ENCODE measurements at regions not wholly inside any gene's neighbourhood (a gene's known extent, or its start where the extent isn't known, plus 50 kb on each side); places are given as distances from the start of the nearest gene placed in this dataset.

- Histone ChIP-seq H3K27ac (no peak overlapping the region), H3K36me3 (ENCODE audit: insufficient read depth) (no peaks in the 10 kb centered on the region), H3K4me3 (IDR thresholded peaks at IDR 0.05; ENCODE audit: insufficient read depth, low read depth, low read length) (no peak overlapping the region), H3K79me2 (ENCODE audit: insufficient read depth, low read depth) (no peaks in the 10 kb centered on the region), H4K20me1 (ENCODE audit: insufficient read depth) (no peaks in the 10 kb centered on the region), H2AFZ (ENCODE audit: low read depth) (no peak overlapping the region), H3K4me2 (no peak overlapping the region), H3K4me1 (ENCODE audit: low read depth, poor library complexity, severe bottlenecking) (no peaks in the 10 kb centered on the region), H3K27me3 (ENCODE audit: insufficient read depth, low read depth) (no peaks in the 10 kb centered on the region), H3K9ac (no peak overlapping the region)
- TF ChIP-seq, protein P1, sequence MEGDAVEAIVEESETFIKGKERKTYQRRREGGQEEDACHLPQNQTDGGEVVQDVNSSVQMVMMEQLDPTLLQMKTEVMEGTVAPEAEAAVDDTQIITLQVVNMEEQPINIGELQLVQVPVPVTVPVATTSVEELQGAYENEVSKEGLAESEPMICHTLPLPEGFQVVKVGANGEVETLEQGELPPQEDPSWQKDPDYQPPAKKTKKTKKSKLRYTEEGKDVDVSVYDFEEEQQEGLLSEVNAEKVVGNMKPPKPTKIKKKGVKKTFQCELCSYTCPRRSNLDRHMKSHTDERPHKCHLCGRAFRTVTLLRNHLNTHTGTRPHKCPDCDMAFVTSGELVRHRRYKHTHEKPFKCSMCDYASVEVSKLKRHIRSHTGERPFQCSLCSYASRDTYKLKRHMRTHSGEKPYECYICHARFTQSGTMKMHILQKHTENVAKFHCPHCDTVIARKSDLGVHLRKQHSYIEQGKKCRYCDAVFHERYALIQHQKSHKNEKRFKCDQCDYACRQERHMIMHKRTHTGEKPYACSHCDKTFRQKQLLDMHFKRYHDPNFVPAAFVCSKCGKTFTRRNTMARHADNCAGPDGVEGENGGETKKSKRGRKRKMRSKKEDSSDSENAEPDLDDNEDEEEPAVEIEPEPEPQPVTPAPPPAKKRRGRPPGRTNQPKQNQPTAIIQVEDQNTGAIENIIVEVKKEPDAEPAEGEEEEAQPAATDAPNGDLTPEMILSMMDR (conservative IDR thresholded peaks at IDR 0.05; ENCODE audit: low read depth, low read length), result no peak
Observed at GRCh38 chr9:107943901-107944300, 454.3 kb upstream of the KLF4 start.

DNA sequence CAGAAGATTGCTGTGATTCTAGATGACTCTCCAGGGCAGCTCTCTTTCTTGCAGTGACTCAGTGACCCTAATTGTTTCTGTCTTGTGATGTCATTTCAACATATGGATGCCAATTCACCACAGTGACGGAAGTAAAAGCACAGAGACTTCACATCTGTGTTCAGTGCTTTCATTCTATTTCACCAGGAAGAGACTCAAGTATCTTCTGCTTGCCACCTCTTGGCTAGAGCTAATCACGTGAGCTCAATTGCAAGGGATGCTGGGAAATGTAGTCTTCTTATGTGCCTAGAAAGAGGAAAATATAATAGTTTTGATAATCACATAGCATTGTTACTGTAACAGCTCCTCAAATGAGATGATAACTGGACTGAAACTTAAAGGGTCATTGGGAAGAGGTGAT, 453.3 kb upstream of the KLF4 start:
- Histone ChIP-seq H3K4me2 (no peak overlapping the region), H3K36me3 (ENCODE audit: insufficient read depth) (no peaks in the 10 kb centered on the region), H3K79me2 (ENCODE audit: insufficient read depth, low read depth) (no peaks in the 10 kb centered on the region), H3K9ac (no peak overlapping the region), H3K4me3 (IDR thresholded peaks at IDR 0.05; ENCODE audit: insufficient read depth, low read depth, low read length) (no peak overlapping the region), H4K20me1 (ENCODE audit: insufficient read depth) (no peaks in the 10 kb centered on the region), H3K27ac (no peak overlapping the region), H3K27me3 (ENCODE audit: insufficient read depth, low read depth) (no peaks in the 10 kb centered on the region), H2AFZ (ENCODE audit: low read depth) (no peak overlapping the region), H3K4me1 (ENCODE audit: low read depth, poor library complexity, severe bottlenecking) (no peaks in the 10 kb centered on the region)
- TF ChIP-seq, protein P1 (conservative IDR thresholded peaks at IDR 0.05; ENCODE audit: low read depth, low read length), result no peak

GRCh38 chr9:107942291-107942690, 452.7 kb upstream of the KLF4 start:
- Histone ChIP-seq H3K27me3 (ENCODE audit: insufficient read depth, low read depth) (no peaks in the 10 kb centered on the region), H3K4me2 (no peak overlapping the region), H4K20me1 (ENCODE audit: insufficient read depth) (no peaks in the 10 kb centered on the region), H3K79me2 (ENCODE audit: insufficient read depth, low read depth) (no peaks in the 10 kb centered on the region), H2AFZ (ENCODE audit: low read depth) (no peak overlapping the region), H3K27ac (no peak overlapping the region), H3K9ac (no peak overlapping the region), H3K4me3 (IDR thresholded peaks at IDR 0.05; ENCODE audit: insufficient read depth, low read depth, low read length) (no peak overlapping the region), H3K4me1 (ENCODE audit: low read depth, poor library complexity, severe bottlenecking) (no peaks in the 10 kb centered on the region), H3K36me3 (ENCODE audit: insufficient read depth) (no peaks in the 10 kb centered on the region)
- TF ChIP-seq, protein P1 (conservative IDR thresholded peaks at IDR 0.05; ENCODE audit: low read depth, low read length), result no peak

- Histone ChIP-seq H3K27me3 (ENCODE audit: insufficient read depth, low read depth) (no peaks in the 10 kb centered on the region), H3K27ac (no peak overlapping the region), H3K4me2 (no peak overlapping the region), H3K9ac (no peak overlapping the region), H2AFZ (ENCODE audit: low read depth) (no peak overlapping the region), H3K79me2 (ENCODE audit: insufficient read depth, low read depth) (no peaks in the 10 kb centered on the region), H3K4me1 (ENCODE audit: low read depth, poor library complexity, severe bottlenecking) (no peaks in the 10 kb centered on the region), H3K36me3 (ENCODE audit: insufficient read depth) (no peaks in the 10 kb centered on the region), H3K4me3 (IDR thresholded peaks at IDR 0.05; ENCODE audit: insufficient read depth, low read depth, low read length) (no peak overlapping the region), H4K20me1 (ENCODE audit: insufficient read depth) (no peaks in the 10 kb centered on the region)
- TF ChIP-seq, protein P1 (conservative IDR thresholded peaks at IDR 0.05; ENCODE audit: low read depth, low read length), result no peak
Observed at GRCh38 chr9:107940616-107941595, 451.3 kb upstream of the KLF4 start.

Data from KMS-11 (cell line).